ENCODE measurements at regions not wholly inside any gene's neighbourhood (a gene's known extent, or its start where the extent isn't known, plus 50 kb on each side); places are given as distances from the start of the nearest gene placed in this dataset.
A peak's percentile ranks its signal among the peaks of the same experiment; 100 is the strongest.

- ATAC-seq (ENCODE audit: low FRiP score) = peak; percentile 86
- DNase-seq (ENCODE audit: low spot score) = no peak
- no peak for TF ChIP-seq CTCF (IDR thresholded peaks at IDR 0.05)
Observed at GRCh38 chr5:135246923-135247795, 151.9 kb downstream of the MACROH2A1 start.

GRCh38 chr5:135246605-135246922, 152.5 kb downstream of the MACROH2A1 start:
- no peak for DNase-seq (ENCODE audit: low spot score)
- no peak for TF ChIP-seq CTCF (IDR thresholded peaks at IDR 0.05)
- peak; percentile 37 for ATAC-seq (ENCODE audit: low FRiP score)

GRCh38 chr5:135245521-135246499, 153.2 kb downstream of the MACROH2A1 start:
- TF ChIP-seq CTCF (IDR thresholded peaks at IDR 0.05) = no peak
- ATAC-seq (ENCODE audit: low FRiP score) (peak; percentile 56), DNase-seq (ENCODE audit: low spot score) (no peak)

- DNase-seq (ENCODE audit: low spot score) = no peak
- ATAC-seq (ENCODE audit: low FRiP score) = no peak
- no peak for TF ChIP-seq CTCF (IDR thresholded peaks at IDR 0.05)
Observed at GRCh38 chr5:135244620-135245021, 154.4 kb downstream of the MACROH2A1 start.

- ATAC-seq (ENCODE audit: low FRiP score) (peak; percentile 21), DNase-seq (ENCODE audit: low spot score) (no peak)
- TF ChIP-seq CTCF (IDR thresholded peaks at IDR 0.05) = no peak
Observed at GRCh38 chr5:135243556-135244285, 155.3 kb downstream of the MACROH2A1 start.

- TF ChIP-seq CTCF (IDR thresholded peaks at IDR 0.05) = no peak
- ATAC-seq (ENCODE audit: low FRiP score) (no peak), DNase-seq (ENCODE audit: low spot score) (no peak)
Observed at GRCh38 chr5:135242866-135243555, 156.0 kb downstream of the MACROH2A1 start.

All from omental fat pad (tissue), 3 donors.